PC-3 (cell line): ENCODE measurements at regions not wholly inside any gene's neighbourhood (a gene's known extent, or its start where the extent isn't known, plus 50 kb on each side); places are given as distances from the start of the nearest gene placed in this dataset.
"Not testable (repeated sequence)": the region's sequence is repeated elsewhere in the genome, so short reads cannot be mapped to it uniquely, and the experiment has no call there.

Experiments
- ATAC-seq: fragments of 200-7000 bp; cut with Tn5 transposase; 2 replicates; pipeline ENCODE4 v1.9.1; 2020; ENCODE audit warnings: mild to moderate bottlenecking, moderate library complexity
- BruUV-seq: library from RNA; stranded (reverse); fragments of 400-500 nt; replicated peaks from 2 replicates; lab custom pipeline; 2021; lab: Mats Ljungman, UMichigan
- CTCF ChIA-PET: fragments of 300-600 bp; sonication (Branson Sonifier 250); formaldehyde crosslinking; loops from one replicate; lab custom pipeline; 2022; ENCODE audit warnings: antibody characterized with exemption; lab: Charles Lee
- POLR2A ChIA-PET: fragments of 300-600 bp; sonication (Branson Sonifier 250); formaldehyde crosslinking; loops from one replicate; lab custom pipeline; 2022; ENCODE audit warnings: antibody characterized with exemption; ENCODE audit not compliant: unreplicated experiment; lab: Charles Lee
- DNase-seq: peaks from one replicate; pipeline ENCODE4 v3.0.0-alpha.2; 2015
- H2AFZ ChIP-seq: fragments of 300-600 bp; sonication (generic); 2 replicates; pipeline ENCODE4 v1.6.0; 2016; ENCODE audit warnings: antibody characterized with exemption, low read length
- H3F3A ChIP-seq: fragments of 300-600 bp; sonication (generic); one replicate; pipeline ENCODE4 v1.6.0; 2017; ENCODE audit warnings: antibody characterized with exemption, low read length, control low read depth, mild to moderate bottlenecking; ENCODE audit not compliant: unreplicated experiment
- H3K27ac ChIP-seq: fragments of 300-600 bp; sonication (generic); 2 replicates; pipeline ENCODE4 v1.5.1; 2016; ENCODE audit warnings: mild to moderate bottlenecking, low read length
- H3K27me3 ChIP-seq: fragments of 300-600 bp; sonication (generic); 2 replicates; pipeline ENCODE4 v1.6.1; 2016; ENCODE audit warnings: low read length, mixed read lengths
- H3K36me3 ChIP-seq: fragments of 300-600 bp; sonication (generic); 2 replicates; pipeline ENCODE4 v1.6.1; 2016; ENCODE audit warnings: low read depth, mixed run types, low read length, mixed read lengths
- H3K4me1 ChIP-seq: fragments of 300-600 bp; sonication (generic); 2 replicates; pipeline ENCODE4 v1.5.1; 2016; ENCODE audit warnings: low read length; ENCODE audit not compliant: insufficient read depth
- H3K4me2 ChIP-seq: fragments of 300-600 bp; sonication (generic); 2 replicates; pipeline ENCODE4 v1.6.0; 2016; ENCODE audit warnings: low read length
- H3K4me3 ChIP-seq: fragments of 300-600 bp; sonication (generic); 2 replicates; pipeline ENCODE4 v1.5.1; 2016; ENCODE audit warnings: mild to moderate bottlenecking, low read length, mixed read lengths
- H3K79me2 ChIP-seq: fragments of 300-600 bp; sonication (generic); 2 replicates; pipeline ENCODE4 v1.6.1; 2017; ENCODE audit warnings: low read length, mixed read lengths
- H3K9ac ChIP-seq: fragments of 300-600 bp; sonication (generic); 2 replicates; pipeline ENCODE4 v1.6.0; 2016; ENCODE audit warnings: mild to moderate bottlenecking, low read length
- H3K9me2 ChIP-seq: fragments of 300-600 bp; sonication (generic); replicated peaks from 2 replicates; pipeline ENCODE4 v1.6.1; 2016; ENCODE audit warnings: mixed run types, low read length, mixed read lengths
- H3K9me3 ChIP-seq: fragments of 300-600 bp; sonication (generic); 2 replicates; pipeline ENCODE4 v1.6.1; 2016; ENCODE audit warnings: low read length, mixed read lengths
- H4K20me1 ChIP-seq: fragments of 300-600 bp; sonication (generic); 2 replicates; pipeline ENCODE4 v1.6.1; 2016; ENCODE audit warnings: low read length, mixed read lengths
- EZH2 ChIP-seq: fragments of 300-600 bp; sonication (generic); IDR thresholded peaks from one replicate; pipeline ENCODE4 v1.6.1; 2017; ENCODE audit warnings: antibody characterized with exemption, mild to moderate bottlenecking, low read length; ENCODE audit not compliant: unreplicated experiment
- EZH2phosphoT487 ChIP-seq: fragments of 300-600 bp; sonication (generic); IDR thresholded peaks from 2 replicates; pipeline ENCODE4 v1.6.1; 2018; ENCODE audit warnings: mild to moderate bottlenecking, antibody characterized with exemption, low read length, borderline replicate concordance
- intact Hi-C: fragments of 100-400 bp; cut with micrococcal nuclease; formaldehyde crosslinking; loops from 2 replicates; pipeline ENCODE4 v1.9.0; 2023
- TF ChIP-seq, protein P1 (sequence below): fragments of 300-600 bp; sonication (generic); conservative IDR thresholded peaks from 2 replicates; pipeline ENCODE4 v1.5.1; 2017; ENCODE audit warnings: antibody characterized with exemption, low read depth, mild to moderate bottlenecking, low read length

DNA sequence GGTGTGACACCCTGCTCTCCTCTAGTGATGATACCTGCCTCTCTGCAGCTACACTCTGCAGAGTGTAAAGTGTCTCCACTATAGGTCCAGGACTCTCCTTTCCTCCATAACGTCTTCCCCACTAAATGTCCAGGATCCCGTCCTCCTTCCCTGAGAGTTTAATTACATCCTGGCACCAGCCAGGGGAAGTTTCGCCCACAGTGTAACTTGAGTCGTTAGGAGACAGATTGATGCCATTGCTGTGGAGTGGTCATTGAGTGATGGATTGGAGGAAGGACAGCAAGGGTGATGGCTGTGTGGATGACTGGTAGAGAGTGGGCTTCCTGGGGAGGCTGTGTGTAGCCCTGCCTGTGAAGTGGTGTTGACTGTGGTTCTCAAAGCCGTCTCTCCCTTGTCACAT lies 84.0 kb upstream of the TMEM132D start:
- Histone ChIP-seq H3K36me3 (no peaks in the 10 kb centered on the region), H2AFZ (no peak overlapping the region), H3K9me2 (no peaks in the 10 kb centered on the region), H3K9ac (no peak overlapping the region), H3K4me1 (no peaks in the 10 kb centered on the region), H3K27me3 (no peaks in the 10 kb centered on the region), H3K27ac (no peak overlapping the region), H3K79me2 (no peaks in the 10 kb centered on the region), H4K20me1 (no peaks in the 10 kb centered on the region), H3F3A (no peaks in the 10 kb centered on the region), H3K4me3 (no peak overlapping the region), H3K4me2 (no peak overlapping the region), H3K9me3 (0 out of 2 replicates have a peak, but pooled peaks cover 8% of the 10 kb centered on the region)
- ChIA-PET CTCF (no interaction called here), POLR2A (no interaction called here)
- DNase-seq (no peak), ATAC-seq (no peak)
- BruUV-seq, result no TSS peak
- intact Hi-C loops, result no loop called here
- TF ChIP-seq, protein P1, sequence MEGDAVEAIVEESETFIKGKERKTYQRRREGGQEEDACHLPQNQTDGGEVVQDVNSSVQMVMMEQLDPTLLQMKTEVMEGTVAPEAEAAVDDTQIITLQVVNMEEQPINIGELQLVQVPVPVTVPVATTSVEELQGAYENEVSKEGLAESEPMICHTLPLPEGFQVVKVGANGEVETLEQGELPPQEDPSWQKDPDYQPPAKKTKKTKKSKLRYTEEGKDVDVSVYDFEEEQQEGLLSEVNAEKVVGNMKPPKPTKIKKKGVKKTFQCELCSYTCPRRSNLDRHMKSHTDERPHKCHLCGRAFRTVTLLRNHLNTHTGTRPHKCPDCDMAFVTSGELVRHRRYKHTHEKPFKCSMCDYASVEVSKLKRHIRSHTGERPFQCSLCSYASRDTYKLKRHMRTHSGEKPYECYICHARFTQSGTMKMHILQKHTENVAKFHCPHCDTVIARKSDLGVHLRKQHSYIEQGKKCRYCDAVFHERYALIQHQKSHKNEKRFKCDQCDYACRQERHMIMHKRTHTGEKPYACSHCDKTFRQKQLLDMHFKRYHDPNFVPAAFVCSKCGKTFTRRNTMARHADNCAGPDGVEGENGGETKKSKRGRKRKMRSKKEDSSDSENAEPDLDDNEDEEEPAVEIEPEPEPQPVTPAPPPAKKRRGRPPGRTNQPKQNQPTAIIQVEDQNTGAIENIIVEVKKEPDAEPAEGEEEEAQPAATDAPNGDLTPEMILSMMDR, result no peak
- TF ChIP-seq EZH2 (no peak), EZH2phosphoT487 (no peak)

DNA sequence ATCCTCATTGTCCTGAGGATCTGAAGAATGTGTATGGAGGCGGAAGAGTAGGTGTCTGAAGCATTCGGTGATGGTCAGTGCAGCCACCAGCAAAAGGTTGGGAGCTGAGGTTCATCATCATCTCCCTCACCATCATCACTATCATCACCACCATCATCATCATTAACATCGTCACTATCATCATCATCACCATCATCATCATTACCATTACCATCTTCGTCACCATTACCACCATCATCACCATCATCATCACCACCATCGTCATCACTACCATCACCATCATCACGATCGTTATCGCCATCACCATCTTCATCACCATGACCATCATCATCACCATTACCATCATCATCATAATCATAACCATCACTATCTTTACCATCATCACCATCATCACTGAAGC lies 90.8 kb upstream of the TMEM132D start:
- intact Hi-C loops, result no loop called here
- TF ChIP-seq EZH2phosphoT487, result no peak
- no peak for TF ChIP-seq EZH2
- TF ChIP-seq, protein P1, result no peak
- H2AFZ ChIP-seq, result no peak overlapping the region
- H3K4me3 ChIP-seq, result no peak overlapping the region
- H3K79me2 ChIP-seq, result no peaks in the 10 kb centered on the region
- 0 out of 2 replicates have a peak, but pooled peaks cover 10% of the 10 kb centered on the region for H3K9me3 ChIP-seq
- DNase-seq, result no peak
- H3K9ac ChIP-seq, result no peak overlapping the region
- no peaks in the 10 kb centered on the region for H4K20me1 ChIP-seq
- H3K9me2 ChIP-seq, result no peaks in the 10 kb centered on the region
- H3K4me2 ChIP-seq, result no peak overlapping the region
- H3K27ac ChIP-seq, result no peak overlapping the region
- no peaks in the 10 kb centered on the region for H3K36me3 ChIP-seq
- H3K4me1 ChIP-seq, result no peaks in the 10 kb centered on the region
- no peaks in the 10 kb centered on the region for H3K27me3 ChIP-seq
- no TSS peak for BruUV-seq
- H3F3A ChIP-seq, result no peaks in the 10 kb centered on the region
- ATAC-seq, result no peak
- ChIA-PET CTCF (no interaction called here), POLR2A (no interaction called here)

DNA sequence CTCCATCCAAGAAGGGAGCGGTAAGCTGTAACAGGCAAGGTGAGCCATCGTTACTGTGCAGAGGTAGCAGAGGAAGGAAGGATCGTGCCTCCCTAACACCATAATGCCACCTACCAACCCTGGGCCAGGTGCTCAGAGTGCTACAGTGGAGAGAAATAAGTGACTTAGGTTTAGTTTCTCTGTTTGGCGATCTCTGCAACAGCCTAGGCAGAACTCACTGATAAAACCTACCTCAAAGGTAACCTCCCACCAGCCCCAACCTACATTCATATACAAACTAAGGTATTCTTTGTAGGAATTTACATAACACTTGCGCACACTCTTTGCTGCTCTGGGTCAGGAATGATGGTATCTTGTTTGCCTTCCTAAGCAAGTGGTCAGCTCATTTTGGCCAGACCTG lies 93.4 kb upstream of the TMEM132D start:
- no peak overlapping the region for H3K9ac ChIP-seq
- no peaks in the 10 kb centered on the region for H3K27me3 ChIP-seq
- TF ChIP-seq EZH2, result no peak
- TF ChIP-seq EZH2phosphoT487, result no peak
- H4K20me1 ChIP-seq, result no peaks in the 10 kb centered on the region
- H3K4me2 ChIP-seq, result no peak overlapping the region
- no peaks in the 10 kb centered on the region for H3K9me2 ChIP-seq
- DNase-seq (no peak), ATAC-seq (no peak)
- H3K9me3 ChIP-seq, result 0 out of 2 replicates have a peak, but pooled peaks cover 10% of the 10 kb centered on the region
- H2AFZ ChIP-seq, result no peak overlapping the region
- no peaks in the 10 kb centered on the region for H3K79me2 ChIP-seq
- ChIA-PET POLR2A (no interaction called here), CTCF (no interaction called here)
- H3K27ac ChIP-seq, result no peak overlapping the region
- intact Hi-C loops, result no loop called here
- H3F3A ChIP-seq, result no peaks in the 10 kb centered on the region
- no peak overlapping the region for H3K4me3 ChIP-seq
- no TSS peak for BruUV-seq
- H3K4me1 ChIP-seq, result no peaks in the 10 kb centered on the region
- no peaks in the 10 kb centered on the region for H3K36me3 ChIP-seq

DNA sequence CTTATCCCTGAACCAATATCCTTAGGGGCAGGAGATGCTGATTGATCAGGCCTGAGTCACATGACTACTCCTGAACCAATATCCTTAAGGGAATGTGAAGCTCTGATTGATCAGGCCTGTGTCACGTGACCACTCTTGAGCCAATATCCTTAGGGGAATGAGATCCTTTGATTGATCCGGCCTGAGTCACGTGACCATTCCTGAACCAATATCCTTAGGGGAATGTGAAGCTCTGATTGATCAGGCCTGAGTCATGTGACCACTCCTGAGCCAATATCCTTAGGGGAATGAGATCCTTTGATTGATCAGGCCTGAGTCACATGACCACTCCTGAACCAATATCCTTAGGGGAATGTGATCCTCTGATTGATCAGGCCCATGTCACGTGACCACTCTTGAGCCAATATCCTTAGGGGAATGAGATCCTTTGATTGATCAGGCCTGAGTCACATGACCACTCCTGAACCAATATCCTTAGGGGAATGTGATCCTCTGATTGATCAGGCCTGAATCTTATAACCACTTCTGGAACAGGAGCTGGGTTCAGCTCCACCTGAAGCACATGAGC lies 100.6 kb upstream of the TMEM132D start:
- H3K27ac ChIP-seq, H3F3A ChIP-seq, CTCF ChIA-PET, H3K4me3 ChIP-seq, intact Hi-C loops, H3K4me2 ChIP-seq, ATAC-seq, H2AFZ ChIP-seq, BruUV-seq, H3K4me1 ChIP-seq, H4K20me1 ChIP-seq, POLR2A ChIA-PET, H3K36me3 ChIP-seq, H3K9ac ChIP-seq, DNase-seq, H3K9me2 ChIP-seq, H3K79me2 ChIP-seq, H3K9me3 ChIP-seq: not testable (repeated sequence)
- peaks cover 18% of the 10 kb centered on the region for H3K27me3 ChIP-seq
